Epithelial cell of proximal tubule (primary cell): ENCODE measurements at regions not wholly inside any gene's neighbourhood (a gene's known extent, or its start where the extent isn't known, plus 50 kb on each side); places are given as distances from the start of the nearest gene placed in this dataset.

ENCODE experiments used
- DNase-seq: peaks from one replicate; pipeline ENCODE4 v3.0.0-alpha.2; 2011; ENCODE audit warnings: low read depth
- H3K4me3 ChIP-seq: 2 replicates; pipeline ENCODE4 v1.5.1; 2011; ENCODE audit warnings: low read depth, mild to moderate bottlenecking, low read length
- TF ChIP-seq, protein P1 (sequence below): conservative IDR thresholded peaks from 2 replicates; pipeline ENCODE4 v1.5.1; 2012; ENCODE audit warnings: low read depth, mild to moderate bottlenecking, low read length

DNA sequence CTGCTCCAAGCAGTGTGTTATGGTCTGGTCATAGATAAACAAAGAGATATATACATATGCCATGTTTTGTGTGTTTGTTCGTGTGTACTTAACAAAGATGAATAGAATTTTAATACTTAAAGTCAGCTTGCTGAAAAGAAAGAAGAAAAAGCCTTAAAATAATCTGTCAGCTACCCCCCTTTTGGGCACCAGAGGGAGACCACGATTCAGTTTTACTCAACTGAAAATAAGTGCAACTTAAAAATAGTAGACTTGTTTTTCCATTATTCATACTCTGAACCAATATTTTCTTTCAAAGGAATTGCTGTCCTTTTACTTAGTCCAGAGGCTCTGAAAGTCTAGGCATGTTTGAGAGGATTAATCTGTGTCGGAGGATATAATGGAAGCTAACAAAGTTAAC lies 181.7 kb upstream of the AGTR2 start:
- TF ChIP-seq, protein P1, sequence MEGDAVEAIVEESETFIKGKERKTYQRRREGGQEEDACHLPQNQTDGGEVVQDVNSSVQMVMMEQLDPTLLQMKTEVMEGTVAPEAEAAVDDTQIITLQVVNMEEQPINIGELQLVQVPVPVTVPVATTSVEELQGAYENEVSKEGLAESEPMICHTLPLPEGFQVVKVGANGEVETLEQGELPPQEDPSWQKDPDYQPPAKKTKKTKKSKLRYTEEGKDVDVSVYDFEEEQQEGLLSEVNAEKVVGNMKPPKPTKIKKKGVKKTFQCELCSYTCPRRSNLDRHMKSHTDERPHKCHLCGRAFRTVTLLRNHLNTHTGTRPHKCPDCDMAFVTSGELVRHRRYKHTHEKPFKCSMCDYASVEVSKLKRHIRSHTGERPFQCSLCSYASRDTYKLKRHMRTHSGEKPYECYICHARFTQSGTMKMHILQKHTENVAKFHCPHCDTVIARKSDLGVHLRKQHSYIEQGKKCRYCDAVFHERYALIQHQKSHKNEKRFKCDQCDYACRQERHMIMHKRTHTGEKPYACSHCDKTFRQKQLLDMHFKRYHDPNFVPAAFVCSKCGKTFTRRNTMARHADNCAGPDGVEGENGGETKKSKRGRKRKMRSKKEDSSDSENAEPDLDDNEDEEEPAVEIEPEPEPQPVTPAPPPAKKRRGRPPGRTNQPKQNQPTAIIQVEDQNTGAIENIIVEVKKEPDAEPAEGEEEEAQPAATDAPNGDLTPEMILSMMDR = peak; percentile 32
- H3K4me3 ChIP-seq = no peak overlapping the region
- DNase-seq = no peak

DNA sequence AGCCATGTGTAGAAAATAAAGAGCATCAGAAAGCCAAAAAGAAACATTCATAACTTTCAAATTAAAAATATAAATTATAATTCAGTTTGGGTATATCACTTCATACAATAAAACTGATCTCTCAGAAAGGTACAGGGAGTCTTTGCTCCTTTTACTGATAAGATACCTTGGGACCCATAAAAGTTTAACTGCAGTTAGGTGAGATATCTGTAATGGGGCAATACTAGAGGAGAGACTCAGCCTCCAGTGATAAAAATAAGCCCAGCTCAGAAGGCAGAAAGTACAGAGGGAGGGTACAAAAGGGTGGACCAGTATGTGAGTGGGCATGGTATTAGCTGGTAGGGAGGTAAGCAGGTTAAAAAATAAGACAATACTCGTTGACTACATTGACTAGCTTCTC lies 180.9 kb upstream of the AGTR2 start:
- TF ChIP-seq, protein P1 = no peak
- DNase-seq = no peak
- H3K4me3 ChIP-seq = no peak overlapping the region

DNA sequence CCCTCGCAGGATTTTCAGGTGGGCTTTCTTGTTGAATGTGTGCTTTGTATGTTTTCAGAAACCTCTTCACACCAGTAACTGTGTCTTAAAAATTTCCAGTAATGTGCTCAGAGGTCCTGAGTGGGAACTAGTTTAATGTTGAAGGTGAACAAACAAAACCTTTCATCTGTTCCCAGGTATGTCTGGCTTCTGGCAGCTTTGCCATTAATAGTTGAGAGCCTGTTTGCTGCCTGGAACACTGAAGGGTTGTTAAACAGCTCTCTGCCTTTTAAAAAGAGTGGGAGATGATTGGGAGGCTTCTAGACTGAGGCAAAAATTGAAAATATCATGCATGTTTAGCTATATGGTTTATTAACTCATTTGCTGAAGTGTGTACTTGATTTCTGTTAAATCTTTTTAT lies 161.2 kb upstream of the AGTR2 start:
- TF ChIP-seq, protein P1 = no peak

DNA sequence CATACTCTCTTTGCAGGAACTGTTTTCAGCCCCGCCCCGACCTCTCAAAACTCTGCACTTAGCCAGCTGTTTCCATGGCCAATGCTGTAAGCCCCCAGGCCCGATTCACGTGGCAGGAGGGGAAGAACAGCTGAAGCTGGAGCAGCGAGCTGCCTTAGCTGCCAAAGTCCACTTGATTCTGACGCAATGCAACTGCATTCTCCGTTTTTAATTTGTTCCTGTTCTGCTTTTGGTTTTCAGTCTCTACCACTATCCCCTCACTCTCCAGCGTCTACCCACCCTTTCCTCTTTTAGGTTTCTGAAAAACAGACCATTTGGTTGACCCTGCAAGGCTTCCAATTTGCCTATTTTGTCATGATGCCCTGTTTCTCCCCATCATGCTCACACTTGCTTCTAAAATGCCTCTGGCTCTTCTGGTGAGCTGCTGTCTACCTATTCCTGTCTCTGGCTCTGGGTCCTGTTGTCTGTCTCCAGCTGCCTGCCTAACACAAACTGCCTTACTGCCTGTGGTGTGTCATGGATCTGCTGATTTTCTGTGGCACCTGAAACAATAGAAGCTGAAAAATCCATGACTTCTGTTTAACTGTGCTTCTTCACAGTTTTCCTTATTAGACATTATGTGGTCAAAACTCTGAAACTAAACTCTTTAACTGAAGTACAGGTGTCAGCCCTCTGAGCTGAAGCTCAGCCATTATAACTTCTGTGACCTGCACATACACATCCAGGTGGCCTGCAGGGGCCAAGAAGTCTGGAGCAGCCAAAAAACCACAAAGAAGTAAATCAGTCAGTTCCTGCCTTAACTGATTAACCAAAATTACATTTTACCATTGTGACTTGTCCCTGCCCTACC lies 160.5 kb upstream of the AGTR2 start:
- peak overlapping the region; percentile 11 for H3K4me3 ChIP-seq
- DNase-seq = no peak
- TF ChIP-seq, protein P1 = no peak

More for the DNA sequence above, 161.2 kb upstream of the AGTR2 start:
- no peak overlapping the region for H3K4me3 ChIP-seq
- DNase-seq = no peak

DNA sequence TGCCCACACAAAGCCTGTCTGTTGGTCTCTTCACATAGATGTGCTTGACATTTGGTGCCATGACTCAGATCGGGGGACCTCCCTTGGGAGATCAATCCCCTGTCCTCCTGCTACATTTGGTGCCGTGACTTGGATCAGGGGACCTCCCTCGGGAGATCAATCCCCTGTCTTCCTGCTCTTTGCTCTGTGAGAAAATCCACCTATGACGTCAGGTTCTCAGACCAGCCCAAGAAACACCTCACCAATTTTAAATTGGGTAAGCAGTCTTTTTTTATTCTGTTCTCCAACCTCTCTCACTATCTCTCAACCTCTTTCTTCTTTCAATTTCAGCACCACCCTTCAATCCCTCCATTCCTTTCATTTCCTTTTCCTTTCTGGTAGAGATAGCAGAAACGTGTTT lies 159.6 kb upstream of the AGTR2 start:
- TF ChIP-seq, protein P1 = no peak
- H3K4me3 ChIP-seq = no peak overlapping the region
- DNase-seq = no peak

DNA sequence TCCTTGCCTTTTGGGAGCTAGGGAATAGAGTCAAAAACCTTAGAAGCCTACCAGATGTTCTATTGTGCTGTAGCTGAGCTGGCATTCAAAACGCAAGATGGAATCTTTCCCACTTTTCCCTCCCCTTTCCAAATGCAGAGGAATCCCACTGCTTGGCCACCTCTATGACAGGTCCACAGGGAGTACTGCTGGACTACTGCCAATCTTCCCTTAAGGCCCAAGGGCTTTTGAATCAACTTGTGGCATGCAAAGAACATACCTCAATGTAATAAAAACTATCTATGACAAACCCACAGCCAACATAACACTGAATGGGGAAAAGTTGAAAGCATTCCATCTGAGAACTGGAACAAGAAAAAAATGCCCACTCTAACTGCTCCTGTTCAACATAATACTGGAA lies 139.2 kb upstream of the AGTR2 start:
- H3K4me3 ChIP-seq = no peak overlapping the region
- TF ChIP-seq, protein P1 = no peak
- no peak for DNase-seq
